Fibroblast of skin of right quadriceps (primary cell): ENCODE measurements at regions not wholly inside any gene's neighbourhood (a gene's known extent, or its start where the extent isn't known, plus 50 kb on each side); places are given as distances from the start of the nearest gene placed in this dataset.

Source experiments
- DNase-seq: peaks from one replicate; pipeline ENCODE4 v3.0.0-alpha.2; 2013

GRCh38 chr1:224505454-224506093, 71.0 kb upstream of the WDR26 start:
- no peak for DNase-seq

- peak; percentile 44 for DNase-seq
Measured at GRCh38 chr1:224506141-224506814, 71.7 kb upstream of the WDR26 start.

GRCh38 chr1:224507771-224508523, 73.3 kb upstream of the WDR26 start:
- peak; percentile 75 for DNase-seq

GRCh38 chr1:224509907-224510306, 75.3 kb upstream of the WDR26 start:
- DNase-seq = no peak

- DNase-seq = peak; percentile 55
Measured at GRCh38 chr1:224510880-224511645, 76.5 kb upstream of the WDR26 start.

- no peak for DNase-seq
Measured at GRCh38 chr1:224512600-224513151, 78.1 kb upstream of the WDR26 start.

GRCh38 chr1:224513383-224513782, 78.8 kb upstream of the WDR26 start:
- DNase-seq = no peak

GRCh38 chr1:224513787-224514209, 79.2 kb upstream of the WDR26 start:
- DNase-seq = peak; percentile 75

- DNase-seq = no peak
Measured at GRCh38 chr1:224517171-224517570, 82.6 kb upstream of the WDR26 start.

GRCh38 chr1:224518528-224518927, 83.9 kb upstream of the WDR26 start:
- no peak for DNase-seq

GRCh38 chr1:224519874-224520273, 85.3 kb upstream of the WDR26 start:
- no peak for DNase-seq

- DNase-seq = no peak
Measured at GRCh38 chr1:224520808-224521207, 86.2 kb upstream of the WDR26 start.

- no peak for DNase-seq
Measured at GRCh38 chr1:224521904-224522734, 87.5 kb upstream of the WDR26 start.

GRCh38 chr1:224523676-224524075, 89.1 kb upstream of the WDR26 start:
- no peak for DNase-seq

- peak; percentile 79 for DNase-seq
Measured at GRCh38 chr1:224524679-224525078, 90.1 kb upstream of the WDR26 start.

GRCh38 chr1:224525411-224526040, 90.6 kb upstream of the CNIH3 start:
- no peak for DNase-seq

- DNase-seq = no peak
Measured at GRCh38 chr1:224526771-224527170, 89.3 kb upstream of the CNIH3 start.

- DNase-seq = peak; percentile 62
Measured at GRCh38 chr1:224528900-224529299, 87.2 kb upstream of the CNIH3 start.

- DNase-seq = no peak
Measured at GRCh38 chr1:224529844-224530243, 86.3 kb upstream of the CNIH3 start.

- DNase-seq = no peak
Measured at GRCh38 chr1:224533517-224533916, 82.6 kb upstream of the CNIH3 start.

- DNase-seq = no peak
Measured at GRCh38 chr1:224534731-224535130, 81.4 kb upstream of the CNIH3 start.
